ENCODE measurements at regions not wholly inside any gene's neighbourhood (a gene's known extent, or its start where the extent isn't known, plus 50 kb on each side); places are given as distances from the start of the nearest gene placed in this dataset.

DNA sequence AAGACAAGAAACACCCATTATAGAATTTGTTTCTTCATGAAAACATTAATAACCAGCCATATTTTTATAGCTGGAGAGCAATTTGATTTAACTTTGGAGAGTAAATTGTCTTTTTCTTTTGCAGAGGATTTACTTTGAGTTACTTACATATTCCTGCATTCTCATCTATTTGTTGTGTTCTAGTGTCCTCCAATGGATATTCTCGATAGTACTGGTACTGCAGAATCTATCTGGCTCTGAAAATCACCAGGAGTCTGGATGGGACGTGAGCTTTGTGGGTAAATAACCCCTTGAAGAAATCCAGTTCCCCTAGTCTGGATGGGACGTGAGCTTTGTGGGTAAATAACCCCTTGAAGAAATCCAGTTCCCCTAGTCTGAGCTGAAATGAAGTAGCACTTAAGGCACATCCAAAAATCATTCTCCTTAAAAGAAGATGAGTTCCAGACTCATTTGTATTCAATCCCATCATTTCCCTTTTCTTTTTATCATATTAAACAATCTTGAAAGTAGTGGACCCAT lies 294.1 kb upstream of the UBE2E2 start:
- DNase-seq = no peak

GRCh38 chr3:22916933-22917332 lies 286.2 kb upstream of the UBE2E2 start:
- DNase-seq = no peak

- no peak for DNase-seq
These were observed 283.1 kb upstream of the UBE2E2 start for GRCh38 chr3:22920006-22920405.

GRCh38 chr3:22922317-22922716 lies 280.8 kb upstream of the UBE2E2 start:
- no peak for DNase-seq

GRCh38 chr3:22923711-22924110 lies 279.4 kb upstream of the UBE2E2 start:
- no peak for DNase-seq

GRCh38 chr3:22928216-22929110 lies 274.7 kb upstream of the UBE2E2 start:
- DNase-seq = no peak

- no peak for DNase-seq
These were observed 269.9 kb upstream of the UBE2E2 start for GRCh38 chr3:22933051-22933840.

- no peak for DNase-seq
These were observed 269.3 kb upstream of the UBE2E2 start for GRCh38 chr3:22933841-22934116.

DNA sequence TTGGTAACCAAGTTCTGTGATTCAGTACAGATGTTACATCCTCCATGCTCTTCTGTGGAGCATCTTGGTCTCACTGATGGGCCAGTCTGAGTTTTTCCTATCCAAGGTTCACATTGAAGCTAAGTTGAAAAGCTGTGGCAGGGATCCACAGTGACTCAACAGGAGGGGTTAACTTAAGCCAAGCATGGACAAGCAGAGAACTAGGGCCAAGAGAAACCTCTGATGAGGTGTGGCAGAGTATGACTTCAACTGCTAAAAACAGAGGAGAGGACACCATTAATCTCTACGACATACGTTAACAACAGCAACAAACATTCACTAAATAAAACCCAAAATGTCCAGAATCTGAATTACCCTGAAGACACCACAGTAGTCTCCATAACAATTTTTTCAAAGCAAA lies 268.1 kb upstream of the UBE2E2 start:
- DNase-seq = no peak

GRCh38 chr3:22937536-22937935 lies 265.6 kb upstream of the UBE2E2 start:
- DNase-seq = no peak

DNA sequence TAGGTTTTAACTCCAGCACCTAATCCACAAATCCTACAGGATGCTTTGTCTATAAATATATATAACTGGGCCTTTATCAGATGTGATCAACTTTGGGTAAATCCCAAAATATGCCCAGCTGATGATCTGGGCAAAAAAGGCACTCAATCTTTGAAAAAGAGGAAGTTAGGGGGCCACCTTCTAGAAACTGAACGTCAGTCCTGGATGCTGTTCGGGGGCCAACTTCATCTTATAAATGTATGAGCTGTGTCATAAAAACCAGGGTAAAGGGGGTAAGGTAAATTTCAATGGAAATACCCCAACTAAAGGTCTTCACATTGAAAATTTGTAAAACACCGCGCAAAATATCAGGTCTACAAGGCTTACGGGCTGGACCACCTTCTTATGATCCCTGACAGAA lies 264.4 kb upstream of the UBE2E2 start:
- no peak for DNase-seq

DNA sequence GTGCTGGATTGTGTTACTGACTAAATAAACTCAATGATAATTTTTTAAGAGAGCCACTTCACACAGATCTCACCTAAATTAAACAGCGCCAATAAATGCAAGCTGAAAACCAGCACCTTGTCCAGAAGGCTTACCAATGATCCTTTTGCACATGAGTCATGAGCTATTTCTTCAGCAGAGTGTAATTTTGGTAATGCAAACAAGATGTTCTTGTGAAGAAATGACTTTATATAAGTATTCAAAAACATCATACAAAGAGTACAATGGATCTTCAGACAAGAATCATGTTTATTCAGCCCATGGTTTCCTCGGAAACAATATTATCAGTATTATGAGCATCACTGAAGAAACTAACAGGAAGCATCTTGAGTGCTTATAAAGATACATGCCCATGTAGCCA lies 263.8 kb upstream of the UBE2E2 start:
- DNase-seq = no peak

- DNase-seq = no peak
These were observed 262.8 kb upstream of the UBE2E2 start for GRCh38 chr3:22940285-22940684.

DNA sequence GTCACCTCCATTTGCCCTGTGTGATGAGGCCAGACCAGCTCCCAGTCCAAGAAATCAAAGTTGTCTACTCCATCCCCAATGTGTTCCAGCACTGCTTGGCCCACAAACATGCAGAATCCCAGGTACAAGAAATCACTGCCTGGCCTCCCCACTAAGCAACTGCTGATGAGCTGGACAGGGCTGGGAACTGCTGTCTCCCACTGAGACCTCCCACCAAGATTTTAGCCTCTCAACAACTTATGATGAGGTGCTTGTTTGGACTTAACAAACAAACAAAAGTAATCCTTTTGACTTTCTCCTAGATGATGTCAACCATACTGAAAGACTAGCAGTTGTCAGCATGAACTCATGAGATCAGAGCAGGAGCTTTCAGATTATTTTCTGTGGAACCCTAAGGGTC lies 260.1 kb upstream of the UBE2E2 start:
- no peak for DNase-seq

- DNase-seq = no peak
These were observed 255.3 kb upstream of the UBE2E2 start for GRCh38 chr3:22947851-22948250.

GRCh38 chr3:22951910-22952309 lies 251.2 kb upstream of the UBE2E2 start:
- peak; percentile 87 for DNase-seq

DNA sequence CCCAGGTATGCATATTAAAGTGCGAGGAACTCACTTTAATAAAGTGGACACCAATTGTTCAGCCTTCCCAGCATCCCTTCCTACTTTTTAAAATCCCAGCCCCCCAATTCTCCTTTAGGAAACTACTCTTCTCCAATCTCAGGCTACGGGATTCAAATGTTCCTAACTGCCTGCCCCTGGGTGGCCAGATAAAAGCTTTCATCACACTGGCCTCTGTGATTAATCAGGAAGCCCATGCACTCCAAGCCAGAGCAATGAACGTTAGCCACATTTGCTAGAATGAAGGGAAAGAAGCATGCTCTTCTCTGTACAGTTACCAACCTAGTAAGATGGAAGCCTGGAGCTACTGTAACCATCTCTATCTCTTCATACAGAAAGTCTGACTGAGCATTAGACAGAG lies 250.3 kb upstream of the UBE2E2 start:
- DNase-seq = no peak

GRCh38 chr3:22959593-22959992 lies 243.5 kb upstream of the UBE2E2 start:
- DNase-seq = no peak

GRCh38 chr3:22960105-22960984 lies 242.8 kb upstream of the UBE2E2 start:
- DNase-seq = peak; percentile 59

GRCh38 chr3:22962244-22962643 lies 240.9 kb upstream of the UBE2E2 start:
- DNase-seq = no peak

GRCh38 chr3:22966349-22966748 lies 236.8 kb upstream of the UBE2E2 start:
- no peak for DNase-seq

- no peak for DNase-seq
These were observed 233.9 kb upstream of the UBE2E2 start for GRCh38 chr3:22969276-22969675.

DNA sequence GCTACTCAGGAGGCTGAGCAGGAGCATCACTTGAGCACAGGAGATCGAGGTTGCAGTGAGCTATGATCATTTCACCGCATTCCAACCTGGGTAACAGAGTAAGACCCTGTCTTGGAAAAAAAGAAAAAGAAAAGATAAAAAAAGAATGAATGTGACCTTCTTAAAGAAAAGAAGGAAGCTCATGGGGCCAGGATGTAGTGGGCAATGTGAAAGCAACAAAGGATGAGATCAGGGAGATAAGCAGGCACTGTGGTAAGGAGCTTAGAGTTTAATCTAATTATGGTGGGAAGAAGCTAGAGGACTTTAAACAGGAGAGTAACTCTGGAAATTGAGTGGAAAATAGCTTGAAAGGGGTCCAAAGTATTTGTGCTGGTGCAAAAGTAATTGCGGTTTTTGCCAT lies 231.6 kb upstream of the UBE2E2 start:
- no peak for DNase-seq

All from femur (tissue), 1 donor.